Smooth muscle cell (in vitro differentiated cells): ENCODE measurements at regions not wholly inside any gene's neighbourhood (a gene's known extent, or its start where the extent isn't known, plus 50 kb on each side); places are given as distances from the start of the nearest gene placed in this dataset.

Experiments
- DNase-seq: peaks from one replicate; lab custom pipeline; 2025; ENCODE audit not compliant: unreplicated experiment; lab: John Stamatoyannopoulos, UW
- H2AFZ ChIP-seq: fragments of 200-600 bp; sonication (generic); 2 replicates; pipeline ENCODE4 v1.6.0; 2016; ENCODE audit warnings: antibody characterized with exemption, low read depth, mild to moderate bottlenecking
- H3F3A ChIP-seq: fragments of 200-600 bp; sonication (generic); 2 replicates; pipeline ENCODE4 v1.6.0; 2017; ENCODE audit warnings: antibody characterized with exemption, low read depth
- H3K27ac ChIP-seq: fragments of 200-600 bp; sonication (generic); 2 replicates; pipeline ENCODE4 v1.5.1; 2016; ENCODE audit warnings: low read depth, mild to moderate bottlenecking
- H3K27me3 ChIP-seq: fragments of 200-600 bp; sonication (generic); 2 replicates; pipeline ENCODE4 v1.6.1; 2016; ENCODE audit warnings: low read depth, mild to moderate bottlenecking
- H3K36me3 ChIP-seq: fragments of 200-600 bp; sonication (generic); 2 replicates; pipeline ENCODE4 v1.5.1; 2016; ENCODE audit warnings: low read depth
- H3K4me1 ChIP-seq: fragments of 200-600 bp; sonication (generic); 2 replicates; pipeline ENCODE4 v1.5.1; 2016; ENCODE audit warnings: low read depth
- H3K4me2 ChIP-seq: fragments of 200-600 bp; sonication (generic); 2 replicates; pipeline ENCODE4 v1.6.0; 2016; ENCODE audit warnings: mild to moderate bottlenecking
- H3K4me3 ChIP-seq: fragments of 200-600 bp; sonication (generic); 2 replicates; pipeline ENCODE4 v1.5.1; 2016; ENCODE audit warnings: mild to moderate bottlenecking
- H3K79me2 ChIP-seq: fragments of 200-600 bp; sonication (generic); 2 replicates; pipeline ENCODE4 v1.6.0; 2016; ENCODE audit warnings: low read depth, mild to moderate bottlenecking
- H3K9ac ChIP-seq: fragments of 200-600 bp; sonication (generic); 2 replicates; pipeline ENCODE4 v1.6.0; 2016; ENCODE audit warnings: low read depth
- H3K9me3 ChIP-seq: fragments of 200-600 bp; sonication (generic); replicated peaks from 2 replicates; pipeline ENCODE4 v1.5.1; 2016; ENCODE audit warnings: low read depth
- H4K20me1 ChIP-seq: fragments of 200-600 bp; sonication (generic); 2 replicates; pipeline ENCODE4 v1.6.0; 2016; ENCODE audit warnings: low read depth
- WGBS: methylation state at CpG from one replicate; pipeline ENCODE4 v1.1.7; 2016; ENCODE audit warnings: low lambda C conversion rate; 5-methylcytosine and 5-hydroxymethylcytosine counted together
- TF ChIP-seq, protein P1 (sequence below): fragments of 200-600 bp; sonication (generic); IDR thresholded peaks from 2 replicates; pipeline ENCODE4 v1.5.1; 2017; ENCODE audit warnings: borderline replicate concordance, mild to moderate bottlenecking, antibody characterized with exemption; ENCODE audit not compliant: insufficient read depth, poor library complexity, severe bottlenecking

DNA sequence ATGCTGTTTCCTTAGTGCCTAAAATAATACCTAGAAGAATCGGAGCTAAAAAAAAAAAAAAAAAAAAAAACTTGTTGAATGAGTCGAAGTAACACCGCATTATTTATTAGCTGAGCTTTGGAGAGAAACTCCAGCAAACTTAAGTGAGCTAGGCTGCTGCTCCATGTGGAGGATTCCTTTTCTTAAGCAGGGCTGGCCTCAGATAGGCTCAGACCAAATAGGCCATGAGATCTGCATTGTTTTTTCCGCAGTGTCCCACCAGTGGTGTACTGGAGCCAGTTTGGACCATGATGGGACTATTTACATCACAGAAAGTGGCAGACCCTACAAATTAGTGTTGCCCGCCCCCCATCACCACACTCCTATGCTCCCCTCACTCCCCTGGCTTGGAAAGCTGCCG lies 341.4 kb downstream of the DTWD2 start:
- Histone ChIP-seq H3K4me1 (no peaks in the 10 kb centered on the region), H3F3A (no peaks in the 10 kb centered on the region), H4K20me1 (no peaks in the 10 kb centered on the region), H3K4me2 (no peak overlapping the region), H3K27ac (no peak overlapping the region), H3K36me3 (no peaks in the 10 kb centered on the region), H2AFZ (no peak overlapping the region), H3K79me2 (no peaks in the 10 kb centered on the region), H3K4me3 (no peak overlapping the region), H3K27me3 (no peaks in the 10 kb centered on the region), H3K9ac (no peak overlapping the region), H3K9me3 (no peaks in the 10 kb centered on the region)
- DNase-seq = no peak
- TF ChIP-seq, protein P1, sequence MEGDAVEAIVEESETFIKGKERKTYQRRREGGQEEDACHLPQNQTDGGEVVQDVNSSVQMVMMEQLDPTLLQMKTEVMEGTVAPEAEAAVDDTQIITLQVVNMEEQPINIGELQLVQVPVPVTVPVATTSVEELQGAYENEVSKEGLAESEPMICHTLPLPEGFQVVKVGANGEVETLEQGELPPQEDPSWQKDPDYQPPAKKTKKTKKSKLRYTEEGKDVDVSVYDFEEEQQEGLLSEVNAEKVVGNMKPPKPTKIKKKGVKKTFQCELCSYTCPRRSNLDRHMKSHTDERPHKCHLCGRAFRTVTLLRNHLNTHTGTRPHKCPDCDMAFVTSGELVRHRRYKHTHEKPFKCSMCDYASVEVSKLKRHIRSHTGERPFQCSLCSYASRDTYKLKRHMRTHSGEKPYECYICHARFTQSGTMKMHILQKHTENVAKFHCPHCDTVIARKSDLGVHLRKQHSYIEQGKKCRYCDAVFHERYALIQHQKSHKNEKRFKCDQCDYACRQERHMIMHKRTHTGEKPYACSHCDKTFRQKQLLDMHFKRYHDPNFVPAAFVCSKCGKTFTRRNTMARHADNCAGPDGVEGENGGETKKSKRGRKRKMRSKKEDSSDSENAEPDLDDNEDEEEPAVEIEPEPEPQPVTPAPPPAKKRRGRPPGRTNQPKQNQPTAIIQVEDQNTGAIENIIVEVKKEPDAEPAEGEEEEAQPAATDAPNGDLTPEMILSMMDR = no peak
- WGBS = 59% methylated on average over 6 of the region's 6 CpGs

- no peaks in the 10 kb centered on the region for H3K9me3 ChIP-seq
- H3K79me2 ChIP-seq = no peaks in the 10 kb centered on the region
- H3K27ac ChIP-seq = no peak overlapping the region
- WGBS = 95% methylated on average over 9 of the region's 9 CpGs
- TF ChIP-seq, protein P1 = no peak
- DNase-seq = no peak
- H2AFZ ChIP-seq = no peak overlapping the region
- H4K20me1 ChIP-seq = no peaks in the 10 kb centered on the region
- no peak overlapping the region for H3K9ac ChIP-seq
- H3K27me3 ChIP-seq = no peaks in the 10 kb centered on the region
- H3K4me3 ChIP-seq = no peak overlapping the region
- H3K36me3 ChIP-seq = no peaks in the 10 kb centered on the region
- H3F3A ChIP-seq = no peaks in the 10 kb centered on the region
- H3K4me1 ChIP-seq = no peaks in the 10 kb centered on the region
- no peak overlapping the region for H3K4me2 ChIP-seq
Measured at GRCh38 chr5:118637947-118638670, 350.2 kb downstream of the DTWD2 start.

DNA sequence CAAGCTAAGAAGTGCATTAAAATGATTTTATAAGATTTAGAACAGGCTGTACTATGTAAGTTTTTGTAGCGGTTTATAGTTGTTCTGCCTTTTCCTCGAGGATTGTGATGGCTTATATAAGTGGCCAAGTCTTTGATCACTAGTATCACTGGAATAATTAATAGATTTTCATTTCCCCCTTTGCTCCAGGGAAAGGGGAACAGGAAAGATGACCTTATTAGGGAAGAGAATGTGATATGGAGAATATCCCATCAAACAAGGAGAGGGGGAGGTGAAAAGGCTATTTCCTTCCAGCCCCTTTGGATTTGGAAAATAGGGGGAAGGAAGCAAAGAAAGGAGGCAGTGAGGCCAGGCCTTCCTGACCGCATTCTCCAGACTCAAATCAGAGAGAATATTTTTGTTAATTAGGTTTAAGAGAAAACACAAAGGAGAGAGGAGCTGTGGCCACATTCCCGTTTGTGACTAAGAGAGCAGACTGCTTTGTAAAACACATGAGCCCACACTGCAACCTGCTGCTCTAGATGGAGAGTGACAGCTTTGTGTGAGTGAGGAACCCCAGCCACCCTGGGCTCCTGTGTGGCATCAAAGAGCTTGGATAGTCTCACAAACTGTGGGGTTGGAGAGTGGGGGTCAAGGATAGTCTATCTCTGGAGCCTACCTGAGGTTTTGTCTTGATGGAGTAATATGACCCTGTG lies 359.5 kb downstream of the DTWD2 start:
- Histone ChIP-seq H3K36me3 (no peaks in the 10 kb centered on the region), H3K9ac (no peak overlapping the region), H2AFZ (no peak overlapping the region), H3K27ac (no peak overlapping the region), H3K4me1 (no peaks in the 10 kb centered on the region), H3F3A (no peaks in the 10 kb centered on the region), H3K79me2 (no peaks in the 10 kb centered on the region), H3K9me3 (no peaks in the 10 kb centered on the region), H3K4me2 (no peak overlapping the region), H3K27me3 (no peaks in the 10 kb centered on the region), H4K20me1 (no peaks in the 10 kb centered on the region), H3K4me3 (no peak overlapping the region)
- TF ChIP-seq, protein P1 = no peak
- no peak for DNase-seq
- WGBS = 56% methylated on average over 4 of the region's 4 CpGs
